ENCODE measurements at regions not wholly inside any gene's neighbourhood (a gene's known extent, or its start where the extent isn't known, plus 50 kb on each side); places are given as distances from the start of the nearest gene placed in this dataset.

DNA sequence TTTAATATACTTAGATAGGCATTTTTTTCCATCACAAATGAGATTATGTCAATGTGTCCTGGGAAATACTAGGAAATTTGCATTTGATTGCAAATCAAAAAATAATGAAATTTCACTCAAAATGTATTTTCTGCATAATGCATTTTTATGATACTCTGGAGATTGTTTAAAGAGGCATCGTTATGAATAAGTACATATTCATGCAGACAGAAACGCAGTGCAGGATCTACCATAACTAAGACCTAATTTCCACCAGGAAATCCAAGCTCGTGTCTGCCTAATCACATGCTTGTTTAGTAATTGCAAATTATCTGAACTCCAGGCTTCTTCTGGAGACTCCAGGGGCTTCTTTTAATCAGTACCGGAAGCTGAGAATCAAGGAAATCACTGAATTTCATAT is 163.5 kb upstream of the MXRA5 start:
- DNase-seq (ENCODE audit: low read depth, low spot score) = no peak
- ChIA-PET CTCF (no interaction called here), POLR2A (no interaction called here)
- intact Hi-C loops (cut with micrococcal nuclease) = no loop called here
- Histone ChIP-seq H4K20me1 (replicated peaks; ENCODE audit: control insufficient read depth, extremely low read depth, insufficient read depth, low read length) (no peaks in the 10 kb centered on the region), H3K4me1 (ENCODE audit: control insufficient read depth, extremely low read depth, insufficient read depth, low read length) (no peaks in the 10 kb centered on the region), H2AFZ (ENCODE audit: low read depth, low read length) (no peak overlapping the region), H3K36me3 (ENCODE audit: control insufficient read depth in 2 of 2, extremely low read depth in 1 of 2, insufficient read depth in 2 of 2, low read length in 2 of 2) (no peaks in the 10 kb centered on the region), H3K4me3 (replicated peaks in 1 of 3; ENCODE audit: insufficient read depth in 1 of 3, low read depth in 1 of 3, low read length in 3 of 3) (no peak overlapping the region), H3K27me3 (ENCODE audit: control insufficient read depth in 2 of 2, insufficient read depth in 2 of 2, low read length in 2 of 2) (no peaks in the 10 kb centered on the region), H3K27ac (ENCODE audit: insufficient read depth, low read depth, low read length) (no peak overlapping the region), H3K79me2 (ENCODE audit: control insufficient read depth, insufficient read depth, low read length) (no peaks in the 10 kb centered on the region), H3K4me2 (ENCODE audit: insufficient read depth, low read length) (no peak overlapping the region), H3K9me3 (replicated peaks; ENCODE audit: control insufficient read depth, insufficient read depth, low read length) (no peaks in the 10 kb centered on the region), H3K9ac (replicated peaks; ENCODE audit: extremely low read depth, insufficient read depth, low read length) (no peak overlapping the region), H3K9me1 (replicated peaks; ENCODE audit: control insufficient read depth, extremely low read depth, insufficient read depth, low read length) (no peaks in the 10 kb centered on the region)
- dilution Hi-C loops (cut with MboI; ENCODE audit: extremely low pct_ligation_motif_present, low sequenced_read_pairs) = no loop called here
- BruUV-seq (replicated peaks) = no TSS peak
- TF ChIP-seq, protein P1, sequence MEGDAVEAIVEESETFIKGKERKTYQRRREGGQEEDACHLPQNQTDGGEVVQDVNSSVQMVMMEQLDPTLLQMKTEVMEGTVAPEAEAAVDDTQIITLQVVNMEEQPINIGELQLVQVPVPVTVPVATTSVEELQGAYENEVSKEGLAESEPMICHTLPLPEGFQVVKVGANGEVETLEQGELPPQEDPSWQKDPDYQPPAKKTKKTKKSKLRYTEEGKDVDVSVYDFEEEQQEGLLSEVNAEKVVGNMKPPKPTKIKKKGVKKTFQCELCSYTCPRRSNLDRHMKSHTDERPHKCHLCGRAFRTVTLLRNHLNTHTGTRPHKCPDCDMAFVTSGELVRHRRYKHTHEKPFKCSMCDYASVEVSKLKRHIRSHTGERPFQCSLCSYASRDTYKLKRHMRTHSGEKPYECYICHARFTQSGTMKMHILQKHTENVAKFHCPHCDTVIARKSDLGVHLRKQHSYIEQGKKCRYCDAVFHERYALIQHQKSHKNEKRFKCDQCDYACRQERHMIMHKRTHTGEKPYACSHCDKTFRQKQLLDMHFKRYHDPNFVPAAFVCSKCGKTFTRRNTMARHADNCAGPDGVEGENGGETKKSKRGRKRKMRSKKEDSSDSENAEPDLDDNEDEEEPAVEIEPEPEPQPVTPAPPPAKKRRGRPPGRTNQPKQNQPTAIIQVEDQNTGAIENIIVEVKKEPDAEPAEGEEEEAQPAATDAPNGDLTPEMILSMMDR (IDR thresholded peaks at IDR 0.05; ENCODE audit: extremely low read depth in 1 of 2, insufficient read depth in 1 of 2, low read depth in 1 of 2, low read length in 2 of 2) = no peak
- TF ChIP-seq MYC (IDR thresholded peaks at IDR 0.05; ENCODE audit: low read depth, low read length) (no peak), JUN (IDR thresholded peaks at IDR 0.05; ENCODE audit: borderline replicate concordance, insufficient read depth, insufficient read length, low read depth) (no peak), POLR2AphosphoS5 (IDR thresholded peaks at IDR 0.05; ENCODE audit: insufficient read depth, low read depth, low read length) (no peak), EZH2 (IDR thresholded peaks at IDR 0.05; ENCODE audit: borderline replicate concordance, low read depth, low read length, severe bottlenecking) (no peak), FOS (IDR thresholded peaks at IDR 0.05; ENCODE audit: borderline replicate concordance, insufficient read depth, low read length) (no peak), POLR2A (IDR thresholded peaks at IDR 0.05; ENCODE audit: low read depth, low read length) (no peak), GATA2 (IDR thresholded peaks at IDR 0.05; ENCODE audit: insufficient read depth, insufficient read length, low read depth, low read length) (no peak)
- TF ChIP-seq, protein P2, sequence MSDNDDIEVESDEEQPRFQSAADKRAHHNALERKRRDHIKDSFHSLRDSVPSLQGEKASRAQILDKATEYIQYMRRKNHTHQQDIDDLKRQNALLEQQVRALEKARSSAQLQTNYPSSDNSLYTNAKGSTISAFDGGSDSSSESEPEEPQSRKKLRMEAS (IDR thresholded peaks at IDR 0.05; ENCODE audit: insufficient read depth, insufficient read length) = no peak
- no peak for FAIRE-seq
